Lung (tissue), 11 donors: ENCODE measurements at regions not wholly inside any gene's neighbourhood (a gene's known extent, or its start where the extent isn't known, plus 50 kb on each side); places are given as distances from the start of the nearest gene placed in this dataset.

ENCODE experiments used
- ATAC-seq: fragments of 200-7000 bp; cut with Tn5 transposase; one replicate; pipeline ENCODE4 v1.9.1; 2020; ENCODE audit warnings: moderate number of reproducible peaks; ENCODE audit not compliant: insufficient read depth, low FRiP score
- DNase-seq, 3 donors: peaks; one replicate each; pipeline ENCODE4 v3.0.0-alpha.2; 2013 to 2017
- H3K27ac ChIP-seq, 2 donors: one replicate each; pipeline ENCODE4 v1.5.1; 2013; ENCODE audit warnings: mild to moderate bottlenecking in 2 of 2, moderate library complexity in 2 of 2, control low read depth in 1 of 2, inconsistent platforms in 1 of 2, low read depth in 1 of 2, low read length in 1 of 2
- H3K27me3 ChIP-seq, 3 donors: one replicate each; pipeline ENCODE4 v1.5.1; 2013; ENCODE audit warnings: low read length in 2 of 3; ENCODE audit not compliant: control insufficient read depth in 3 of 3, insufficient read depth in 3 of 3
- H3K36me3 ChIP-seq, 4 donors: one replicate each; pipeline ENCODE4 v1.5.1; 2013; ENCODE audit warnings: low read length in 4 of 4, mild to moderate bottlenecking in 1 of 4, moderate library complexity in 1 of 4; ENCODE audit not compliant: control insufficient read depth in 4 of 4, insufficient read depth in 4 of 4
- H3K4me1 ChIP-seq, 5 donors: one replicate each; pipeline ENCODE4 v1.5.1; 2013; ENCODE audit warnings: low read length in 5 of 5, mild to moderate bottlenecking in 2 of 5, moderate library complexity in 1 of 5; ENCODE audit not compliant: control insufficient read depth in 5 of 5, insufficient read depth in 5 of 5
- H3K4me3 ChIP-seq: one replicate; pipeline ENCODE4 v1.5.1; 2013; ENCODE audit warnings: mild to moderate bottlenecking, control low read depth, moderate library complexity
- H3K9ac ChIP-seq, 2 donors: one replicate each; pipeline ENCODE4 v1.5.1; 2013; ENCODE audit warnings: low read length in 2 of 2, control low read depth in 1 of 2; ENCODE audit not compliant: insufficient read depth in 1 of 2
- H3K9me3 ChIP-seq, 4 donors: one replicate each; pipeline ENCODE4 v1.5.1; 2013; ENCODE audit warnings: low read length in 3 of 4, mild to moderate bottlenecking in 1 of 4, moderate library complexity in 1 of 4; ENCODE audit not compliant: control insufficient read depth in 4 of 4, insufficient read depth in 3 of 4
- CTCF ChIP-seq: IDR thresholded peaks from 2 replicates; pipeline ENCODE4 v1.5.1; 2012; ENCODE audit warnings: mild to moderate bottlenecking; ENCODE audit errors: control extremely low read depth, extremely low read depth
- WGBS, 2 donors: extraction: QIAGEN DNeasy Blood & Tissue Kit; methylation state at CpG; one replicate each; pipeline ENCODE4 v1.1.7; 2013; 5-methylcytosine and 5-hydroxymethylcytosine counted together
- donor health status: control.
- donor health status: control.
- donor health status: Bipolar disorder and iron deficiency.
- donor health status: healthy.
- donor health status: DM: yes; HTN: yes; CAD: no.

DNA sequence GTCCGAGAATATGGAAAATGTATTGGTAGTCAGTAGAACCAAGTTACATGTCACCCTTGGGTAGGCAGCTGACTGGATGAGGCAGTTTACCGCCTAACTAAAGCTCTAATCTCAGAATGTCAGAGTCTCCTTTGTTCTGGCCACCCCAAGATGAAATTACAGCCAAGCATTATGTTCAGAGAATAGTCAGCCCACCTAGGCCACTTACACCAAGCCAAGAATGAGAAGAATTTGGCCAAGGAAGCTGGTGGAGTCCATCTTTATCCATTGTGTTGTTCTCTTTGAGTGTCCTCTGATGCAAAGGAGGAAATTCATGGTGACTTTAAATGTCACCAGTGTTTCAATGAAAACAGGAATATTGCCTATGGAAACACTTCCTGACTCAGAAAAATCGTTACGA is 275.1 kb upstream of the MAP3K1 start:
- Histone ChIP-seq H3K27ac (no peak overlapping the region), H3K9ac (no peak overlapping the region), H3K4me3 (no peak overlapping the region), H3K27me3 (no peaks in the 10 kb centered on the region), H3K4me1 (peaks cover 0 to 2% (median 0%) of the 10 kb centered on the region in 5 donors), H3K36me3 (no peaks in the 10 kb centered on the region), H3K9me3 (no peaks in the 10 kb centered on the region)
- ATAC-seq (no peak), DNase-seq (no peak)
- 89 to 91% methylated on average over 4 of the region's 4 CpGs for WGBS, 2 donors
- TF ChIP-seq CTCF, result no peak

- DNase-seq (no peak), ATAC-seq (no peak)
- H3K27me3 ChIP-seq, result no peaks in the 10 kb centered on the region
- H3K9me3 ChIP-seq, result no peaks in the 10 kb centered on the region
- WGBS, 2 donors, result 98 to 99% methylated on average over 6 of the region's 6 CpGs
- no peak overlapping the region for H3K27ac ChIP-seq
- TF ChIP-seq CTCF, result no peak
- no peak overlapping the region for H3K4me3 ChIP-seq
- H3K4me1 ChIP-seq, result no peaks in the 10 kb centered on the region
- no peaks in the 10 kb centered on the region for H3K36me3 ChIP-seq
- no peak overlapping the region for H3K9ac ChIP-seq
These were observed 276.8 kb upstream of the MAP3K1 start for GRCh38 chr5:56538580-56538979.

GRCh38 chr5:56535347-56535746 is 280.0 kb upstream of the MAP3K1 start:
- DNase-seq, result no peak
- no peak for TF ChIP-seq CTCF
- H3K27me3 ChIP-seq, result no peaks in the 10 kb centered on the region
- no peak overlapping the region for H3K27ac ChIP-seq
- no peak overlapping the region for H3K4me3 ChIP-seq
- no peaks in the 10 kb centered on the region for H3K36me3 ChIP-seq
- H3K4me1 ChIP-seq, result peaks cover 0 to 8% (median 0%) of the 10 kb centered on the region in 5 donors
- ATAC-seq, result no peak
- no peak overlapping the region for H3K9ac ChIP-seq
- no peaks in the 10 kb centered on the region for H3K9me3 ChIP-seq
- 91 to 97% methylated on average over 1 of the region's 1 CpG for WGBS, 2 donors

DNA sequence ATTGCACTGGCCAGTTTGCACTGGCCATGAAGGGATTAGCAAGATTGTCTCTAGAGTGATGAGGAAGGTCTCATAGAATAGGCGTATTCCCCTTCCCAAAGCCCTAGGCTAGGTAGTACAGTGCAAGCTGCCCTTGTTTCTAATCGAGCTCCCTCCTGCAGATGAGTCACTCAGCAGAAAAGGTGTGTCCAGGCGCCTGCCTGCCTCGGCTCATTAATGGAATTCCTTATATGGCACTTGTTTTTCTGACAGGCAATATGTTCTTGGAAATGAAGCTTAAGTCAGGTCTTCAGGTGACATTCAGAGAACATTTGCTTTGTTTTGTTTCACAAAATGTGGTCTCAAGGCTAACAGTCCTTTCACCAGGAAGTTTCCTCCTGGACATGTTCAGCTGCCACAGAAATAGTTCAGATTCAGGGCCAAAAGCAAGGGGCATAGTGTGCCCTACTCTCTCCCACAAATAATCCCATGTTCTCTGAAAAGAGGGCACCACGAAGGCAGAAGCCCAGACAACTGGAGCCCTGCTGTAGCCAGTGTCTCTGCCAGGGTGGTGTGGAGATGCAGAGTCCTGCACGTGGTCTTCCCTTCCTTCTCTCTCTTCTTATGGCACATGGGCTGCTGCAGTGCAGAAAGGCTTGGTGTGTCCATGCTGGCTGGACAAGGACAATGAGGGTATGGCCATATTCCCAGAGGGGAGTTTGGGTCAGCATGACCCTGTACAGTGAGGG is 281.1 kb upstream of the MAP3K1 start:
- H3K27me3 ChIP-seq, result no peaks in the 10 kb centered on the region
- no peak overlapping the region for H3K27ac ChIP-seq
- DNase-seq (no peak), ATAC-seq (no peak)
- no peak for TF ChIP-seq CTCF
- H3K9ac ChIP-seq, result no peak overlapping the region
- no peaks in the 10 kb centered on the region for H3K36me3 ChIP-seq
- H3K4me1 ChIP-seq, result peaks cover 0 to 8% (median 0%) of the 10 kb centered on the region in 5 donors
- no peaks in the 10 kb centered on the region for H3K9me3 ChIP-seq
- H3K4me3 ChIP-seq, result no peak overlapping the region
- WGBS, 2 donors, result 84 to 91% methylated on average over 6 of the region's 6 CpGs
